Neutrophil (primary cell): ENCODE measurements at regions not wholly inside any gene's neighbourhood (a gene's known extent, or its start where the extent isn't known, plus 50 kb on each side); places are given as distances from the start of the nearest gene placed in this dataset.

Source experiments
- H3K27ac ChIP-seq: fragments of 200-600 bp; sonication (generic); 2 replicates; pipeline ENCODE4 v1.5.1; 2016; ENCODE audit warnings: mild to moderate bottlenecking, moderate library complexity
- H3K27me3 ChIP-seq: fragments of 200-600 bp; sonication (generic); 2 replicates; pipeline ENCODE4 v1.6.0; 2016; ENCODE audit warnings: mild to moderate bottlenecking
- H3K36me3 ChIP-seq: fragments of 200-600 bp; sonication (generic); 2 replicates; pipeline ENCODE4 v1.5.1; 2017
- H3K4me1 ChIP-seq, 2 experiments: fragments of 200-600 bp in 1 of 2; sonication (generic) in 1 of 2; 1 replicate in 1 of 2; 2 replicates in 1 of 2; pipeline versions ENCODE4 v1.5.1 to v1.6.1; 2013 to 2016; ENCODE audit warnings: low read depth in 1 of 2, low read length in 1 of 2, mild to moderate bottlenecking in 1 of 2, moderate library complexity in 1 of 2; ENCODE audit not compliant: control insufficient read depth in 1 of 2, insufficient read depth in 1 of 2
- H3K4me3 ChIP-seq, 2 experiments: fragments of 200-600 bp in 1 of 2; sonication (generic) in 1 of 2; 1 replicate in 1 of 2; 2 replicates in 1 of 2; pipeline ENCODE4 v1.5.1; 2013 to 2016; ENCODE audit warnings: low read depth in 1 of 2, low read length in 1 of 2, mild to moderate bottlenecking in 1 of 2, moderate library complexity in 1 of 2
- H3K9me3 ChIP-seq: fragments of 200-600 bp; sonication (generic); 2 replicates; pipeline ENCODE4 v1.5.1; 2016
- CTCF ChIP-seq: fragments of 200-600 bp; sonication (generic); IDR thresholded peaks from 2 replicates; pipeline ENCODE4 v1.5.1; 2016; ENCODE audit warnings: antibody characterized with exemption

GRCh38 chr4:123936621-123937043 is 540.0 kb downstream of the SPRY1 start:
- no peaks in the 10 kb centered on the region for H3K36me3 ChIP-seq
- no peak overlapping the region for H3K4me3 ChIP-seq
- H3K27me3 ChIP-seq = no peaks in the 10 kb centered on the region
- H3K9me3 ChIP-seq = no peaks in the 10 kb centered on the region
- H3K4me1 ChIP-seq = no peaks in the 10 kb centered on the region
- H3K27ac ChIP-seq = no peak overlapping the region
- TF ChIP-seq CTCF = no peak

GRCh38 chr4:123937581-123937980 is 541.0 kb downstream of the SPRY1 start:
- TF ChIP-seq CTCF = no peak
- no peaks in the 10 kb centered on the region for H3K4me1 ChIP-seq

GRCh38 chr4:123939621-123940020 is 543.0 kb downstream of the SPRY1 start:
- H3K27ac ChIP-seq = no peak overlapping the region
- H3K4me3 ChIP-seq = no peak overlapping the region
- H3K36me3 ChIP-seq = no peaks in the 10 kb centered on the region
- H3K27me3 ChIP-seq = no peaks in the 10 kb centered on the region
- H3K9me3 ChIP-seq = no peaks in the 10 kb centered on the region
- H3K4me1 ChIP-seq = no peaks in the 10 kb centered on the region
- TF ChIP-seq CTCF = no peak

More at GRCh38 chr4:123937581-123937980, 541.0 kb downstream of the SPRY1 start:
- no peaks in the 10 kb centered on the region for H3K9me3 ChIP-seq
- no peaks in the 10 kb centered on the region for H3K27me3 ChIP-seq
- no peaks in the 10 kb centered on the region for H3K36me3 ChIP-seq
- H3K27ac ChIP-seq = no peak overlapping the region
- no peak overlapping the region for H3K4me3 ChIP-seq

GRCh38 chr4:123940604-123941003 is 544.0 kb downstream of the SPRY1 start:
- no peak for TF ChIP-seq CTCF
- H3K4me1 ChIP-seq = no peaks in the 10 kb centered on the region
- H3K36me3 ChIP-seq = no peaks in the 10 kb centered on the region
- H3K27ac ChIP-seq = no peak overlapping the region
- H3K4me3 ChIP-seq = no peak overlapping the region
- H3K9me3 ChIP-seq = no peaks in the 10 kb centered on the region
- H3K27me3 ChIP-seq = no peaks in the 10 kb centered on the region

GRCh38 chr4:123941306-123941705 is 544.7 kb downstream of the SPRY1 start:
- Histone ChIP-seq H3K4me1 (no peaks in the 10 kb centered on the region), H3K27ac (no peak overlapping the region), H3K4me3 (no peak overlapping the region), H3K27me3 (no peaks in the 10 kb centered on the region), H3K9me3 (no peaks in the 10 kb centered on the region), H3K36me3 (no peaks in the 10 kb centered on the region)
- no peak for TF ChIP-seq CTCF

- Histone ChIP-seq H3K27me3 (no peaks in the 10 kb centered on the region), H3K4me1 (no peaks in the 10 kb centered on the region), H3K36me3 (no peaks in the 10 kb centered on the region), H3K9me3 (no peaks in the 10 kb centered on the region), H3K4me3 (no peak overlapping the region), H3K27ac (no peak overlapping the region)
- TF ChIP-seq CTCF = no peak
These were observed 547.4 kb downstream of the SPRY1 start for GRCh38 chr4:123943976-123944375.
